GM23338 (cell line): ENCODE measurements at regions not wholly inside any gene's neighbourhood (a gene's known extent, or its start where the extent isn't known, plus 50 kb on each side); places are given as distances from the start of the nearest gene placed in this dataset.

Source experiments
- ATAC-seq: fragments of 200-7000 bp; cut with Tn5 transposase; 3 replicates; pipeline ENCODE4 v1.9.1; 2020
- DNase-seq: peaks from one replicate; pipeline ENCODE4 v3.0.0-alpha.2; 2015; ENCODE audit warnings: low spot score
- H2AFZ ChIP-seq: fragments of 200-600 bp; sonication (generic); 2 replicates; pipeline ENCODE4 v1.8.0; 2016; ENCODE audit warnings: antibody characterized with exemption, mild to moderate bottlenecking, moderate library complexity
- H3F3A ChIP-seq: fragments of 200-600 bp; sonication (generic); replicated peaks from 2 replicates; pipeline ENCODE4 v1.8.0; 2017; ENCODE audit warnings: antibody characterized with exemption, mixed run types, low read depth
- H3K27ac ChIP-seq: fragments of 200-600 bp; sonication (generic); 2 replicates; pipeline ENCODE4 v1.6.1; 2016; ENCODE audit warnings: low read depth
- H3K27me3 ChIP-seq: fragments of 200-600 bp; sonication (generic); 2 replicates; pipeline ENCODE4 v1.8.0; 2016; ENCODE audit warnings: mild to moderate bottlenecking, mixed run types, moderate library complexity; ENCODE audit not compliant: insufficient read depth
- H3K36me3 ChIP-seq: fragments of 200-600 bp; sonication (generic); 2 replicates; pipeline ENCODE4 v1.8.0; 2016; ENCODE audit warnings: mild to moderate bottlenecking; ENCODE audit not compliant: insufficient read depth
- H3K4me1 ChIP-seq: fragments of 200-600 bp; sonication (generic); 2 replicates; pipeline ENCODE4 v1.8.0; 2016; ENCODE audit warnings: mild to moderate bottlenecking, moderate library complexity; ENCODE audit not compliant: insufficient read depth
- H3K4me2 ChIP-seq: fragments of 200-600 bp; sonication (generic); 2 replicates; pipeline ENCODE4 v1.7.1; 2017; ENCODE audit warnings: mixed run types
- H3K4me3 ChIP-seq: fragments of 200-600 bp; sonication (generic); 2 replicates; pipeline ENCODE4 v1.6.1; 2016; ENCODE audit warnings: mixed run types
- H3K79me2 ChIP-seq: fragments of 200-600 bp; sonication (generic); replicated peaks from 2 replicates; pipeline ENCODE4 v1.8.0; 2017; ENCODE audit warnings: mild to moderate bottlenecking; ENCODE audit not compliant: insufficient read depth
- H3K9me2 ChIP-seq: fragments of 200-600 bp; sonication (generic); 2 replicates; pipeline ENCODE4 v1.8.0; 2017; ENCODE audit not compliant: insufficient read depth
- H4K20me1 ChIP-seq: fragments of 200-600 bp; sonication (generic); replicated peaks from 2 replicates; pipeline ENCODE4 v1.8.0; 2017; ENCODE audit warnings: mild to moderate bottlenecking; ENCODE audit not compliant: insufficient read depth
- H3K27ac Mint-ChIP-seq: 2 replicates; pipeline ENCODE4 v1.8.0; 2020; ENCODE audit warnings: inconsistent platforms, mild to moderate bottlenecking, moderate library complexity, mixed read lengths
- H3K27me3 Mint-ChIP-seq: 3 replicates; pipeline ENCODE4 v1.8.0; 2022; ENCODE audit warnings: low read depth, mild to moderate bottlenecking, moderate library complexity, mixed read lengths, inconsistent platforms; ENCODE audit not compliant: insufficient read depth, poor library complexity
- H3K36me3 Mint-ChIP-seq: 3 replicates; pipeline ENCODE4 v1.8.0; 2021; ENCODE audit warnings: low read depth, mild to moderate bottlenecking, inconsistent platforms, moderate library complexity, mixed read lengths
- H3K4me1 Mint-ChIP-seq: 3 replicates; pipeline ENCODE4 v1.8.0; 2020; ENCODE audit warnings: mild to moderate bottlenecking, inconsistent platforms, mixed read lengths
- H3K4me3 Mint-ChIP-seq: 3 replicates; pipeline ENCODE4 v1.8.0; 2021; ENCODE audit warnings: moderate library complexity, mild to moderate bottlenecking, inconsistent platforms, mixed read lengths
- H3K9me3 Mint-ChIP-seq: 3 replicates; pipeline ENCODE4 v1.8.0; 2020; ENCODE audit warnings: moderate library complexity, mild to moderate bottlenecking, inconsistent platforms, mixed read lengths
- CTCF ChIP-seq, 2 experiments: fragments of 200-600 bp in 1 of 2; sonication (generic) in 1 of 2; conservative IDR thresholded peaks; 2 replicates each; pipeline versions ENCODE4 v1.5.1 to v1.6.1; 2016 to 2017; ENCODE audit warnings: antibody characterized with exemption in 2 of 2, low read depth in 2 of 2, mild to moderate bottlenecking in 2 of 2, moderate library complexity in 1 of 2
- ETS1 ChIP-seq: IDR thresholded peaks from 2 replicates; pipeline ENCODE4 v1.6.1; 2016; ENCODE audit warnings: antibody characterized with exemption
- EZH2phosphoT487 ChIP-seq: fragments of 200-600 bp; sonication (generic); IDR thresholded peaks from one replicate; pipeline ENCODE4 v1.8.1; 2018; ENCODE audit warnings: antibody characterized with exemption; ENCODE audit not compliant: unreplicated experiment
- POLR2AphosphoS5 ChIP-seq: IDR thresholded peaks from 2 replicates; pipeline ENCODE4 v1.6.1; 2016; ENCODE audit warnings: antibody characterized with exemption, low read depth
- STAT1 ChIP-seq: IDR thresholded peaks from one replicate; pipeline ENCODE4 v1.6.1; 2016; ENCODE audit warnings: antibody characterized with exemption; ENCODE audit not compliant: unreplicated experiment
- ZNF331 ChIP-seq: fragments of 250-450 bp; sonication (Bioruptor Pico); IDR thresholded peaks from 2 replicates; pipeline ENCODE4 v1.5.0; 2020; ENCODE audit warnings: low read depth, mild to moderate bottlenecking, moderate library complexity
- ZNF462 ChIP-seq: fragments of 250-450 bp; sonication (Bioruptor Pico); IDR thresholded peaks from 2 replicates; pipeline ENCODE4 v1.5.0; 2020; ENCODE audit warnings: mild to moderate bottlenecking, moderate library complexity

GRCh38 chr2:59826177-59826576 lies 727.3 kb downstream of the BCL11A start (continued):
- TF ChIP-seq ZNF462 (no peak), STAT1 (no peak), EZH2phosphoT487 (no peak), CTCF (conservative IDR thresholded peaks at IDR 0.05; ENCODE audit: low read depth in 2 of 2) (no peak), POLR2AphosphoS5 (no peak), ZNF331 (no peak)

GRCh38 chr2:59824314-59824713 lies 729.1 kb downstream of the BCL11A start:
- Histone ChIP-seq H3K4me1 (no peaks in the 10 kb centered on the region), H3K36me3 (no peaks in the 10 kb centered on the region), H3F3A (no peaks in the 10 kb centered on the region), H3K27me3 (no peaks in the 10 kb centered on the region), H3K79me2 (no peaks in the 10 kb centered on the region), H3K9me2 (no peaks in the 10 kb centered on the region), H3K27ac (no peak overlapping the region), H3K4me3 (no peak overlapping the region), H4K20me1 (no peaks in the 10 kb centered on the region), H2AFZ (no peak overlapping the region), H3K4me2 (no peak overlapping the region)
- no peak for ATAC-seq
- no peak overlapping the region for H3K4me3 Mint-ChIP-seq
- no peaks in the 10 kb centered on the region for H3K36me3 Mint-ChIP-seq
- no peak overlapping the region for H3K27ac Mint-ChIP-seq
- DNase-seq, result no peak
- H3K27me3 Mint-ChIP-seq, result no peaks in the 10 kb centered on the region
- no peaks in the 10 kb centered on the region for H3K9me3 Mint-ChIP-seq
- H3K4me1 Mint-ChIP-seq, result no peaks in the 10 kb centered on the region
- TF ChIP-seq ETS1, result no peak
- TF ChIP-seq STAT1, result no peak
- TF ChIP-seq EZH2phosphoT487, result no peak
- no peak for TF ChIP-seq ZNF462
